Prostate gland (tissue), 2 donors: ENCODE measurements at regions not wholly inside any gene's neighbourhood (a gene's known extent, or its start where the extent isn't known, plus 50 kb on each side); places are given as distances from the start of the nearest gene placed in this dataset.

Source experiments
- DNase-seq: peaks from one replicate; pipeline ENCODE4 v3.0.0-alpha.2; 2019; ENCODE audit warnings: low spot score
- H3K27ac ChIP-seq, 2 donors: fragments of 200-600 bp; sonication (generic); 2 replicates each; pipeline ENCODE4 v1.5.1; 2017 to 2019
- H3K27me3 ChIP-seq: fragments of 200-600 bp; sonication (generic); replicated peaks from 2 replicates; pipeline ENCODE4 v1.5.1; 2019; ENCODE audit not compliant: insufficient read depth
- H3K36me3 ChIP-seq, 2 donors: fragments of 200-600 bp; sonication (generic); 1 replicate in 1 of 2; 2 replicates in 1 of 2; pipeline versions ENCODE4 v1.5.1 to v1.8.1; 2017 to 2019
- H3K4me1 ChIP-seq: fragments of 200-600 bp; sonication (generic); replicated peaks from 2 replicates; pipeline ENCODE4 v1.5.1; 2019
- H3K4me3 ChIP-seq, 2 donors: fragments of 200-600 bp; sonication (generic); 2 replicates each; pipeline ENCODE4 v1.5.1; 2017 to 2019
- H3K9me3 ChIP-seq: fragments of 200-600 bp; sonication (generic); 2 replicates; pipeline ENCODE4 v1.5.1; 2017
- POLR2A ChIP-seq: fragments of 450-650 bp; IDR thresholded peaks from one replicate; pipeline ENCODE4 v1.6.1; 2016; ENCODE audit warnings: antibody characterized with exemption, mild to moderate bottlenecking
- POLR2AphosphoS5 ChIP-seq: sonication (generic); formaldehyde crosslinking; IDR thresholded peaks from one replicate; pipeline ENCODE4 v1.6.1; 2017; ENCODE audit warnings: antibody characterized with exemption
- WGBS: methylation state at CpG from one replicate; pipeline ENCODE4 v1.1.5; 2018; 5-methylcytosine and 5-hydroxymethylcytosine counted together
- intact Hi-C: fragments of 100-400 bp; cut with DNase I; formaldehyde crosslinking; loops from one replicate; pipeline ENCODE4 v1.14.2; 2022
- TF ChIP-seq, protein P1 (sequence below), 4 experiments: fragments of 200-600 bp in 2 of 4; fragments of 450-650 bp in 2 of 4; sonication (generic) in 2 of 4; IDR thresholded peaks; 1 replicate in 3 of 4; 2 replicates in 1 of 4; pipeline ENCODE4 v1.5.1; 2016 to 2019; ENCODE audit warnings: antibody characterized with exemption in 4 of 4, mild to moderate bottlenecking in 2 of 4, moderate library complexity in 2 of 4

DNA sequence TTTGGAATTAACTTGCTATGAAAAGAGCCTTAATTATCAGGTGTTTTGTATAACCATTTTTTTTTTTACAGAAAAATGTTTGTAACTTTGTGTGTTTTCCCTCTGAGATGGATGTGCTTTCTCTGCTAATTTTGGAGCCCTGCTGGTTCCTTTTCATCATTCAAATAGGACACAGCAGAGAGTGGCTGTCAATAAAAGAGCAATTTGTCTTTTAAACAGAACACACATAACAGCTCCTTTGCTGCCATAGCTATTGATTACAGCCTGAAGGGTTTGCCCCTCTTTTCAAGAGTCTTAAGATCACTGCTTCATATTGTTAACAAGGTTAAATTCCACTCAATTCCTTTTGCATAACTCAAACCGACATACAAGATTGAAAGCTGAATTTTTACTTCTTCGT, 187.2 kb upstream of the MBL2 start:
- TF ChIP-seq POLR2AphosphoS5 (no peak), POLR2A (no peak)
- TF ChIP-seq, protein P1, sequence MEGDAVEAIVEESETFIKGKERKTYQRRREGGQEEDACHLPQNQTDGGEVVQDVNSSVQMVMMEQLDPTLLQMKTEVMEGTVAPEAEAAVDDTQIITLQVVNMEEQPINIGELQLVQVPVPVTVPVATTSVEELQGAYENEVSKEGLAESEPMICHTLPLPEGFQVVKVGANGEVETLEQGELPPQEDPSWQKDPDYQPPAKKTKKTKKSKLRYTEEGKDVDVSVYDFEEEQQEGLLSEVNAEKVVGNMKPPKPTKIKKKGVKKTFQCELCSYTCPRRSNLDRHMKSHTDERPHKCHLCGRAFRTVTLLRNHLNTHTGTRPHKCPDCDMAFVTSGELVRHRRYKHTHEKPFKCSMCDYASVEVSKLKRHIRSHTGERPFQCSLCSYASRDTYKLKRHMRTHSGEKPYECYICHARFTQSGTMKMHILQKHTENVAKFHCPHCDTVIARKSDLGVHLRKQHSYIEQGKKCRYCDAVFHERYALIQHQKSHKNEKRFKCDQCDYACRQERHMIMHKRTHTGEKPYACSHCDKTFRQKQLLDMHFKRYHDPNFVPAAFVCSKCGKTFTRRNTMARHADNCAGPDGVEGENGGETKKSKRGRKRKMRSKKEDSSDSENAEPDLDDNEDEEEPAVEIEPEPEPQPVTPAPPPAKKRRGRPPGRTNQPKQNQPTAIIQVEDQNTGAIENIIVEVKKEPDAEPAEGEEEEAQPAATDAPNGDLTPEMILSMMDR (IDR thresholded peaks at IDR 0.05): no peak
- WGBS: 94% methylated on average over 2 of the region's 2 CpGs
- Histone ChIP-seq H3K4me3 (no peak overlapping the region), H3K27ac (no peak overlapping the region), H3K4me1 (no peaks in the 10 kb centered on the region), H3K27me3 (no peaks in the 10 kb centered on the region), H3K36me3 (no peaks in the 10 kb centered on the region), H3K9me3 (no peaks in the 10 kb centered on the region)
- DNase-seq: no peak
- intact Hi-C loops: no loop called here

DNA sequence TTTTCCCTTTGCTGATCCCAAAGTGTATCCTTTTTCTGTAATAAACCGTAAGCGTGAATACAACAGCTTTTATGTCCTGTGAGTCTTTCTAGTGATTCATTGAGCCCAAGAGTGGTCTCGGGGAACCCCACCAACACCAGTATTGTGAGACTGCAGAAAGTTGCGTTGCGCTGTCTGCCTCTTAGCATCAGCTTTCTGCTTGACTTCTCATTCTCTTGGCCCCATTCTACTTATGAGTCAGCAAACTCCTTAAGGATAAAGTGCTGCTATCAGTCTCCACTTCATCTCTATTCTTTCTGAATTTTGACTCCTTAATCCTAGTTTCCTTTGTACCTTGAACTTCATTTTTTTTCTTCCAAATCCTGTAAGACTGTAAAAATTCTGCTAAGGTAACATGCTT, 184.3 kb upstream of the MBL2 start:
- no peak overlapping the region for H3K4me3 ChIP-seq
- intact Hi-C loops: no loop called here
- no peak for TF ChIP-seq POLR2AphosphoS5
- TF ChIP-seq, protein P1 (IDR thresholded peaks at IDR 0.05): no peak
- no peak for TF ChIP-seq POLR2A
- H3K27me3 ChIP-seq: no peaks in the 10 kb centered on the region
- no peak overlapping the region for H3K27ac ChIP-seq
- WGBS: 87% methylated on average over 5 of the region's 5 CpGs
- no peak for DNase-seq
- no peaks in the 10 kb centered on the region for H3K9me3 ChIP-seq
- no peaks in the 10 kb centered on the region for H3K36me3 ChIP-seq
- H3K4me1 ChIP-seq: no peaks in the 10 kb centered on the region

DNA sequence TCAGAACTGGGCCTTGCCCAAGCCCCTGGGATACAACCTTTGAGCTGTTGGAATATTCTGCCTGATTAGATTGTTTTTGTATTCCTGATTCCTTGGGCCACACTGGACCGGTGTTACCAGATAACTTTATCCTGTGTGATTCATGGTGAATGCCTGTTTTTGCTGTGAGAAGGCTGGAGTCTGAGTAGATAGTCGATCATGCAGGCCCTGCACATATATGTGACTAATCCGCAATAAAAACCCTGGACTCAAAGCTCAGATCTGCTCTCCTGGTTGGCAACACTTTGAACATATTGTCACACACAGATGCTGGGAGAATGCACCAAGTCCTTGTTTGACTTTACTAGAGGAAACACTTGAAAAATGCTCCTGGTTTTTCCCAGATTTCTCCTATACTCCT, 183.9 kb upstream of the MBL2 start:
- Histone ChIP-seq H3K4me3 (no peak overlapping the region), H3K27ac (no peak overlapping the region), H3K4me1 (no peaks in the 10 kb centered on the region), H3K9me3 (no peaks in the 10 kb centered on the region), H3K27me3 (no peaks in the 10 kb centered on the region), H3K36me3 (no peaks in the 10 kb centered on the region)
- WGBS: 78% methylated on average over 3 of the region's 3 CpGs
- TF ChIP-seq POLR2AphosphoS5 (no peak), POLR2A (no peak)
- TF ChIP-seq, protein P1 (IDR thresholded peaks at IDR 0.05): no peak
- intact Hi-C loops: no loop called here
- no peak for DNase-seq

DNA sequence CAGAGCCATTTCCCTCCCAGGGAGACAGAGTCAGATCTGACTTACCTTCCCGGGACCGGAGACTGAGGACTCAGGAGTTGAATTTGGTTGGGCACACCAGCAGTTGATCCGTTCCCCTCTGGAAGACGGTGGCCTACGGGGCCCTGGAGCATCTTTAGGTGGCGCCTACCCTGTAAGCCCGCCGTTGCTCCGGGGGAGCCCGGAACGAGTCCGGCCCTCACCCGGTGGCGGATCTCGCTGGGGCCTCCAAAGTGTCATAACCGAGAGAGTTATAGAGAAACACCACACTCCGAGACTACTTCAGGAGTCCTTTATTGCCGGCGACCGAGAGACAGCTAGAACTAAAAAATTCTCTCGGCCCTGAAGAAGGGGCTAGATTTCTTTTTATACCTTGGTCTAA, 182.8 kb upstream of the MBL2 start:
- intact Hi-C loops: no loop called here
- H3K36me3 ChIP-seq: no peaks in the 10 kb centered on the region
- no peak overlapping the region for H3K27ac ChIP-seq
- TF ChIP-seq POLR2A: no peak
- TF ChIP-seq POLR2AphosphoS5: no peak
- TF ChIP-seq, protein P1 (IDR thresholded peaks at IDR 0.05): no peak
- 98% methylated on average over 20 of the region's 21 CpGs for WGBS
- H3K4me1 ChIP-seq: no peaks in the 10 kb centered on the region
- H3K27me3 ChIP-seq: no peaks in the 10 kb centered on the region
- H3K4me3 ChIP-seq: no peak overlapping the region
- H3K9me3 ChIP-seq: no peaks in the 10 kb centered on the region
- no peak for DNase-seq

DNA sequence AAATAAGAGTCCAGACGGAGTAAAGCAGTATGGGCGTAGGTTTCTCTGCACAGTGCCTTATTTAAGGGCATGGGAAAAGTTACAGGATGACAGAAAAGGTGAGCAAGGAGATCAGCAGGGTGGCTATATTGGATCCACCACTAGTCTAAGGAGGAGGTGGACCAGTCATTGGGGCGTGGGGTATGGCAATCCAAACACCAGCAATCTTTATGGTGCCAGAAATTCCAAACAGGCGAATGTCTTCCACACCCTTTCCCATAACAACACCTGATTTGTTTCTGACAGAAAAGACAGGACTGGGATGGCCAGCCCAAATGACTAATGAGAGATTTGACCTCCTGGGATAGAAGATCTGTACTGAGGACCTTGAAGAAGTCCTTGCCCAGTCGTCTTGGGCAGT, 181.8 kb upstream of the MBL2 start:
- Histone ChIP-seq H3K9me3 (no peaks in the 10 kb centered on the region), H3K4me3 (no peak overlapping the region), H3K27ac (no peak overlapping the region), H3K27me3 (no peaks in the 10 kb centered on the region), H3K4me1 (no peaks in the 10 kb centered on the region), H3K36me3 (no peaks in the 10 kb centered on the region)
- intact Hi-C loops: no loop called here
- DNase-seq: no peak
- WGBS: 94% methylated on average over 5 of the region's 5 CpGs
- TF ChIP-seq POLR2AphosphoS5: no peak
- TF ChIP-seq, protein P1 (IDR thresholded peaks at IDR 0.05): no peak
- no peak for TF ChIP-seq POLR2A
